A549 (cell line): ENCODE measurements at regions not wholly inside any gene's neighbourhood (a gene's known extent, or its start where the extent isn't known, plus 50 kb on each side); places are given as distances from the start of the nearest gene placed in this dataset.

Source experiments
- BHLHE40 ChIP-seq: IDR thresholded peaks from 2 replicates; pipeline ENCODE4 v1.6.1; 2012; ENCODE audit warnings: low read depth, low read length, inconsistent platforms
- CEBPB ChIP-seq, 2 experiments: fragments of >200 bp in 1 of 2; sonication (Bioruptor Twin) in 1 of 2; formaldehyde crosslinking in 1 of 2; IDR thresholded peaks; 2 replicates each; pipeline ENCODE4 v1.6.1; 2012 to 2016
- CHD4 ChIP-seq: fragments of 200-600 bp; sonication (generic); IDR thresholded peaks from 2 replicates; pipeline ENCODE4 v1.6.1; 2016; ENCODE audit warnings: antibody characterized with exemption, mild to moderate bottlenecking, borderline replicate concordance
- EP300 ChIP-seq, 2 experiments: fragments of >200 bp; sonication (Bioruptor Twin); formaldehyde crosslinking; IDR thresholded peaks; 2 replicates in 1 of 2; 3 replicates in 1 of 2; pipeline ENCODE4 v1.6.1; 2016 to 2017
- ESRRA ChIP-seq: fragments of 150-350 bp; IDR thresholded peaks from 2 replicates; pipeline ENCODE4 v1.6.1; 2014; ENCODE audit warnings: mild to moderate bottlenecking, low read length, borderline replicate concordance
- FOXS1 ChIP-seq: fragments of 250-450 bp; sonication (Bioruptor Pico); IDR thresholded peaks from 2 replicates; pipeline ENCODE4 v1.5.0; 2020; ENCODE audit warnings: mild to moderate bottlenecking, moderate library complexity
- NPAS2 ChIP-seq: fragments of 250-450 bp; sonication (Bioruptor Pico); IDR thresholded peaks from 2 replicates; pipeline ENCODE4 v1.8.0; 2022; ENCODE audit warnings: mild to moderate bottlenecking, moderate library complexity, borderline replicate concordance
- POLR2A ChIP-seq: IDR thresholded peaks from 2 replicates; pipeline ENCODE4 v1.6.1; 2012; ENCODE audit warnings: mild to moderate bottlenecking, low read length
- RCOR1 ChIP-seq: fragments of 150-350 bp; IDR thresholded peaks from 2 replicates; pipeline ENCODE4 v1.6.1; 2014; ENCODE audit warnings: antibody characterized with exemption, low read length, low read depth
- TF ChIP-seq, protein P1 (sequence below): fragments of >200 bp; sonication (Bioruptor Twin); formaldehyde crosslinking; IDR thresholded peaks from 3 replicates; pipeline ENCODE4 v1.5.1; 2016

DNA sequence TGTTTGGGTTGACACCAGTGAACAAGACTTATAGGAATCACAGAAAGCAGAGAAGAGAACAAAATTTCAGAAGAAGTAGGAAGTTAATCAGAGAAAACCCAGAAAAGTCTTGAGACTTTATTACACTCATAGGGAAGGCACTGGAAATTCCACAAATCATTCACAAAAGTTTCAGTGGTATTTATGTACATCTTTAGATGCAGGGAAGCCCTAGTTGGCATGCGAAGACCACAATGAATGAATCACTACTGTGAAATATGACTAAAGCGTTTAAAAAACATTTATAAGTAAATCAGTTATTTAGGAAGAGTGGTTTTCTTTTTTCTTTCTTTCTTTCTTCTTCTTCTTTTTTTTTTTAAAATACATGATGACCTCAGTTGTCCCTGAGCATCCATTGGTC, 105.1 kb downstream of the NUP35 start:
- no peak for TF ChIP-seq CEBPB (IDR thresholded peaks at IDR 0.05)
- TF ChIP-seq POLR2A, result no peak
- TF ChIP-seq, protein P1, sequence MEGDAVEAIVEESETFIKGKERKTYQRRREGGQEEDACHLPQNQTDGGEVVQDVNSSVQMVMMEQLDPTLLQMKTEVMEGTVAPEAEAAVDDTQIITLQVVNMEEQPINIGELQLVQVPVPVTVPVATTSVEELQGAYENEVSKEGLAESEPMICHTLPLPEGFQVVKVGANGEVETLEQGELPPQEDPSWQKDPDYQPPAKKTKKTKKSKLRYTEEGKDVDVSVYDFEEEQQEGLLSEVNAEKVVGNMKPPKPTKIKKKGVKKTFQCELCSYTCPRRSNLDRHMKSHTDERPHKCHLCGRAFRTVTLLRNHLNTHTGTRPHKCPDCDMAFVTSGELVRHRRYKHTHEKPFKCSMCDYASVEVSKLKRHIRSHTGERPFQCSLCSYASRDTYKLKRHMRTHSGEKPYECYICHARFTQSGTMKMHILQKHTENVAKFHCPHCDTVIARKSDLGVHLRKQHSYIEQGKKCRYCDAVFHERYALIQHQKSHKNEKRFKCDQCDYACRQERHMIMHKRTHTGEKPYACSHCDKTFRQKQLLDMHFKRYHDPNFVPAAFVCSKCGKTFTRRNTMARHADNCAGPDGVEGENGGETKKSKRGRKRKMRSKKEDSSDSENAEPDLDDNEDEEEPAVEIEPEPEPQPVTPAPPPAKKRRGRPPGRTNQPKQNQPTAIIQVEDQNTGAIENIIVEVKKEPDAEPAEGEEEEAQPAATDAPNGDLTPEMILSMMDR, result no peak
- TF ChIP-seq EP300 (IDR thresholded peaks at IDR 0.05), result no peak
- TF ChIP-seq FOXS1, result no peak
- TF ChIP-seq ESRRA, result no peak
- TF ChIP-seq NPAS2 (CRISPR knock-in tag), result no peak
- no peak for TF ChIP-seq BHLHE40
- TF ChIP-seq RCOR1, result no peak
- no peak for TF ChIP-seq CHD4
